Skeletal muscle tissue (tissue), 3 donors: ENCODE measurements at regions not wholly inside any gene's neighbourhood (a gene's known extent, or its start where the extent isn't known, plus 50 kb on each side); places are given as distances from the start of the nearest gene placed in this dataset.

Experiments
- H3K27ac ChIP-seq: one replicate; pipeline ENCODE4 v1.7.0; 2013; ENCODE audit warnings: mild to moderate bottlenecking, low read depth, low read length, inconsistent platforms
- H3K27me3 ChIP-seq, 3 donors: one replicate each; pipeline ENCODE4 v1.7.0; 2013; ENCODE audit warnings: low read length in 3 of 3; ENCODE audit not compliant: control insufficient read depth in 3 of 3, insufficient read depth in 3 of 3
- H3K36me3 ChIP-seq, 3 donors: one replicate each; pipeline ENCODE4 v1.7.0; 2013; ENCODE audit warnings: low read length in 3 of 3; ENCODE audit not compliant: control insufficient read depth in 3 of 3, insufficient read depth in 3 of 3
- H3K4me1 ChIP-seq, 3 donors: one replicate each; pipeline ENCODE4 v1.7.0; 2013; ENCODE audit warnings: low read length in 3 of 3, mild to moderate bottlenecking in 3 of 3; ENCODE audit not compliant: control insufficient read depth in 3 of 3, insufficient read depth in 3 of 3
- H3K4me3 ChIP-seq, 3 donors: one replicate each; pipeline ENCODE4 v1.7.0; 2013; ENCODE audit warnings: low read length in 3 of 3
- H3K9ac ChIP-seq, 3 donors: one replicate each; pipeline ENCODE4 v1.7.0; 2013; ENCODE audit warnings: low read length in 3 of 3, mild to moderate bottlenecking in 3 of 3, moderate library complexity in 2 of 3, low read depth in 1 of 3
- H3K9me3 ChIP-seq, 3 donors: one replicate each; pipeline ENCODE4 v1.7.0; 2013; ENCODE audit warnings: low read length in 3 of 3; ENCODE audit not compliant: control insufficient read depth in 3 of 3
- donor health status: Osteomylitis.

DNA sequence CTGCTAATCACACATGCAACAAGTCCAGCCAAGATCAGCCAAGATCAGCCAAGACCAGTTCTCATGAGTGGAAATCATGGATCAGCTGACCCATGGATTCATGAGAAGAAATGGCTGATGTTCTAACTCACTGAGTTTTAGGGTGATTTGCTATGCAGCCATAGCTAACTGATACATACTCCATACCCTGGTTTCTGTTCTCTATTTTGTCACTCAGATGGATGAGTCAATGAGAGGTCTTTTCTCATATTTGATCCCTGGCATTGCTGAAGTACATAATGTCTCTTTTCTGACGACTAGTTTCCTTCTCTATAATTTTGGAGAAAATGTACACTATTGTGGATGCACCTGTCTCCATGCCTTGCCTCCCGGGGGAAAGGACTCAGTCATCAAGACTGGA is 118.4 kb upstream of the LY86 start:
- Histone ChIP-seq H3K4me3 (no peak overlapping the region), H3K9me3 (peaks cover 0 to 12% (median 2%) of the 10 kb centered on the region in 3 donors), H3K27me3 (peaks cover 0 to 2% (median 0%) of the 10 kb centered on the region in 3 donors), H3K9ac (no peak overlapping the region), H3K27ac (no peak overlapping the region), H3K36me3 (no peaks in the 10 kb centered on the region), H3K4me1 (no peaks in the 10 kb centered on the region)

DNA sequence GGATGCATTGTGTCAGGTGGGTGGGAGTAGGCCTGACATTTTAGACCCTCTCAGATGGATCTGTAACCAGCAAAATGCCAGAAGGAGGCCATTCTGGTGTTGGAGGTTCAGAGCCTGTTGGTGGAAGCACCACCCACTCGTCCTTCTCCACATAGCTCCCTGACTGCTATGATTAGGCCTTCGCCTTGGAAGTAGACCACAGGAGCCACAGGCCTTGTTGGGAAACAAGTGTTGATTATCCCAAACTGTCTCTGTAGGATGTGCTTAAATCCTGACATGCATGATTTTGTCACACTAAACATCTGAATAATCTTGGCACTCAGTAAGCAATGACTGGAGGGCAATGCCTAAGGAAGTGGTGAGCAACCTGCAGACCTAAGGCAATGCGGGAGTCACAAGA is 117.2 kb upstream of the LY86 start:
- peaks cover 0 to 2% (median 0%) of the 10 kb centered on the region in 3 donors for H3K27me3 ChIP-seq
- no peaks in the 10 kb centered on the region for H3K36me3 ChIP-seq

DNA sequence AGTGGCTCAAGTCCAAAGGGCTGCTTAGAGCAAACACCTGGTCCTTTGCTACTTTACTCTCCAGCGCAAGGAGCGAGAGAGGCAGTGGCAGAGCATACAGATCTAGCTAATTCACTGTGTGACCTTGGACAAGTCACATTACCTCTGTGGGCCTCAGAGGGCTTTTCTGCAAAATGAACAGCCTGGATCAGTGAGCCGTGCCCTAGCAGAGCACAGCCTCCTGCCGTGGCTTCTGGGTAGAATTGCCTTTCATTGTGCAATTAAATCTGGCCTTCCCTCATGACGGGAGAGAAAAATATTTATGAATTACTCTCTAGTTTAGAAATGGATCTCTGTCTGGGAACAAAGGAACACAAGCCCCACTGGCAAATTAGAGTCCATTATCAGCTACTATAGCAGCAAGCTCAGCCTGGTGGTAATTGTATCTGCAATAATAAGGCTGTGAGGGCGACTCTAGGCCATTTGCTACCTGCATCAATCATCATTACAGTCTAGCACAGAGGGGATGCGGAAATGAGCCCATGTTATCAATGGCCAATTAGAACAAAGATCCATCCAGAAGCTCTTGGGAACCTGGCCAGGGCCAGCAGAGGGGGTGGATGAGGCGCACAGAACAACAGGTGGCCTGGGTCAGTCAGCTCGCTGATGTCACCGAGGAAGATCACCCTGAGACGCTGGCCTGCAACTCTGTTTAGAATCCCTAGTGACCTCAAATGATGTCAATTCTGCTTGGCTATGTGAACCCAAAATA is 114.2 kb upstream of the LY86 start:
- no peak overlapping the region for H3K27ac ChIP-seq
- H3K4me1 ChIP-seq: no peaks in the 10 kb centered on the region
- no peaks in the 10 kb centered on the region for H3K36me3 ChIP-seq
- H3K9ac ChIP-seq: no peak overlapping the region
- H3K27me3 ChIP-seq: peaks cover 0 to 4% (median 2%) of the 10 kb centered on the region in 3 donors
- no peak overlapping the region for H3K4me3 ChIP-seq
- H3K9me3 ChIP-seq: peaks cover 0 to 9% (median 2%) of the 10 kb centered on the region in 3 donors

More for the DNA sequence above, 117.2 kb upstream of the LY86 start:
- no peaks in the 10 kb centered on the region for H3K4me1 ChIP-seq
- peaks cover 0 to 12% (median 2%) of the 10 kb centered on the region in 3 donors for H3K9me3 ChIP-seq
- no peak overlapping the region for H3K4me3 ChIP-seq
- H3K27ac ChIP-seq: no peak overlapping the region
- H3K9ac ChIP-seq: no peak overlapping the region

DNA sequence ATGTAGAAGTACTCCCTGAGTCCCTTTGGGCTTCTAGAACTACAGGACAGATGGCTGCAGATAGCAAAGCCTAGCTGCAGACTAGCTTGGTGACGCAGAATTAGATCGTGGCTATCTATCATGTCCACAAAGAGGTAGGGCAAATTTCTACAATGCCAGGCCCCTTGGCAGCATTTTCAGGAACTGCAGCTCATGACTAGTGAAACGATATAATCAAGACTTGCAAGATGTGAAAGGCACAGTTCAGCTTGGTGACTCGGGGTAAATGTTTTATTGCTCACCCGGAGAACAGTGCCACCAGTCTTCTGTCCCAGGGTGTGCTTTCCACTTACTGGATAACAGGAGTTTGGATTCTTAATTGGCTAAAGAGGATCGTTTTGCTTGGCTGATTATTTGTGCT is 108.7 kb upstream of the LY86 start:
- Histone ChIP-seq H3K9ac (no peak overlapping the region), H3K27me3 (peaks cover 0 to 4% (median 0%) of the 10 kb centered on the region in 3 donors), H3K4me3 (no peak overlapping the region)

DNA sequence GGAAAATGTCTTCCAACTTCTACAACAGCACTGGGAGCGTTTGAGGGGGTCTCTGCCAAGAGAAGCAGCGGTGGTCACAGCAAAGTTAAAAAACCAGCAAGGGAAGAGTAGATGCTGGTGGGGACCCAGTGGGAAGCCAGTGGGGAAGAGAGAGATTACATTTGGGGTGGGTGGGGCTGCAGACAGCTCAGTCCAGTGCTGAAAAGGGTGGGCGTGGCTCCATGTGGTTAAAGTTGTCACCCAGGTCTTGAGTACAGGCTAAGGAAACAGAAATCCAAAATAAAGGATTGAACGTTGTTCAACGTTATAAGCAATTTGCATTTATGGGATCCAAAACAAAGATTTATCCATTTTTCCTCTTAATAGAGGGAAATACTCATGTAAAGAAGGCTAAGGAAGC is 106.3 kb upstream of the LY86 start:
- Histone ChIP-seq H3K9me3 (peaks cover 0 to 5% (median 0%) of the 10 kb centered on the region in 3 donors), H3K27ac (no peak overlapping the region), H3K27me3 (peaks cover 0 to 4% (median 0%) of the 10 kb centered on the region in 3 donors), H3K4me1 (no peaks in the 10 kb centered on the region), H3K36me3 (no peaks in the 10 kb centered on the region), H3K9ac (no peak overlapping the region), H3K4me3 (no peak overlapping the region)

More for the DNA sequence above, 108.7 kb upstream of the LY86 start:
- Histone ChIP-seq H3K27ac (no peak overlapping the region), H3K9me3 (peaks cover 0 to 5% (median 0%) of the 10 kb centered on the region in 3 donors), H3K36me3 (no peaks in the 10 kb centered on the region), H3K4me1 (no peaks in the 10 kb centered on the region)

DNA sequence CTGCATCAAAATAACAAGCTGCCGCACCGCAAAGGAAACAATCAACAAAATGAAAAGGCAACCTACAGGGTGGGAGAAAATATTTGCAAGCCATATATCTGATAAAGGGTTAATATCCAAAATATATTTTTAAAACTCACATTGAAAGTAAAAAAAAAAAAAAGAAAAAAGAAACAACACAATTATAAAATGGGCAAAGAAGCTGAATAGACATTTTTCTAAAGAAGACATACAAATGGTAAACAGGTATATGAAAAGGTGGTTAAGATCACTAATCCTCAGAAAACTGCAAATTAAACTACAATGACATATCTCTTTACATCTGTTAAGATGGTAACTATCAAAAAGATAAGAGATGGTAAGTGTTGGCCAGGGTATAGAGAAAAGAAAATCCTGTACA is 105.4 kb upstream of the LY86 start:
- Histone ChIP-seq H3K9me3 (peaks cover 0 to 5% (median 0%) of the 10 kb centered on the region in 3 donors), H3K27ac (no peak overlapping the region), H3K36me3 (no peaks in the 10 kb centered on the region), H3K9ac (no peak overlapping the region), H3K4me3 (no peak overlapping the region), H3K27me3 (peaks cover 0 to 4% (median 0%) of the 10 kb centered on the region in 3 donors), H3K4me1 (no peaks in the 10 kb centered on the region)

DNA sequence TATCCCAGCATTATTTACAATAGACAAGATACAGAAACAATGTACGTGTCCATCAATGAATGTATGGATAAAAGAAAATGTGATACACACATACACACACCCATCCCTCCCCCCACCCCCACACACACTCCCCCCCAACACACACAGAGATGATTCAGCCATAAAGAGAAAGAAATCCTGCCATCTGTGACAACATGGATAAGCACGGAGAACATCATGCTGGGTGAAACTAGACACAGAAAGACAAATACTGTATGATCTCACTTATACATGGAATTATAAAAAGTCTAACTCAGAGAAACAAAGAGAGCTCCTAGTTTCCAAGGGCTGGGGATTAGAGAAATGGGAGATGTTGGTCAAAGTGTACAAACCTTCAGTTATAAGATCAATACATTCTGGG is 104.8 kb upstream of the LY86 start:
- Histone ChIP-seq H3K4me3 (no peak overlapping the region), H3K27ac (no peak overlapping the region), H3K9me3 (peaks cover 0 to 5% (median 0%) of the 10 kb centered on the region in 3 donors), H3K27me3 (no peaks in the 10 kb centered on the region), H3K36me3 (no peaks in the 10 kb centered on the region), H3K9ac (no peak overlapping the region), H3K4me1 (no peaks in the 10 kb centered on the region)

DNA sequence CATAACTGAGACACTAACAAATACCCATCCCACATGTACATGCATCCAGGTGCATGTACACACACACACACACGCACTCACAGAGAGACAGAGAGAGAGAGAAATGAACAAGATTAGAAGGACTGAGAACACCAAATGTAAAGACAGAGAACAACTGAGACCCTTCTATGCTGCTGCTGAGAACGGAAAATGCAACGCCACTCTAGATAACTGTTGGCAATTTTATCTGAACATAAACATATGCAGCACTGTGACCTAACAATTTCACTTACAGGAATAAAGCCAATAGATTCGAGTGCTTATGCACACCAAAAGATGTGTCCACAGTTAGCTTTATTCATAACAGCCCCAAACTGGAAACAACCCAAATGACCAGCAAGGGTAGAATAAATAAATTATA is 103.8 kb upstream of the LY86 start:
- Histone ChIP-seq H3K27ac (no peak overlapping the region), H3K36me3 (no peaks in the 10 kb centered on the region), H3K27me3 (no peaks in the 10 kb centered on the region), H3K4me3 (no peak overlapping the region), H3K4me1 (no peaks in the 10 kb centered on the region), H3K9ac (no peak overlapping the region), H3K9me3 (peaks cover 0 to 5% (median 0%) of the 10 kb centered on the region in 3 donors)

DNA sequence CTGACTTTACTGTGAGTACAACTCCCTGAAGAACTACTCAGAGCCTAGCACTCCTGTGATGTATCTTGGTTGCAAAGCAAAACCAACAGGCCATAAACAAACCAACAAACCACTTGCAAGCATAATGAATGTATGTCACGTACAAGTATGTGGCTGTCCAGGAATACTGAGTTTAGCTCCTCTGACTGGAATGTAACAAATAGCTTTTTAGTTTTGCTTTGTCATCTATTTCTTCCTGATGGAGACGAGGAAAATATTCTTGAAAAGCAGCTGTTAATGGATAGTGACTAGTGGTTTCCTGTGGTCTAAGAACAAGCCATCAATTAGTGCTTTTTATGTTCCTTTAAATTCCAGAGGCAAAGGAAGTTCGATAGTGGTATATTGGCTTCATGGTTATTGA is 101.9 kb upstream of the LY86 start:
- no peaks in the 10 kb centered on the region for H3K27me3 ChIP-seq
- H3K36me3 ChIP-seq: no peaks in the 10 kb centered on the region
- H3K4me3 ChIP-seq: no peak overlapping the region
- H3K27ac ChIP-seq: no peak overlapping the region
- H3K9me3 ChIP-seq: peaks cover 0 to 5% (median 0%) of the 10 kb centered on the region in 3 donors
- no peak overlapping the region for H3K9ac ChIP-seq
- no peaks in the 10 kb centered on the region for H3K4me1 ChIP-seq

DNA sequence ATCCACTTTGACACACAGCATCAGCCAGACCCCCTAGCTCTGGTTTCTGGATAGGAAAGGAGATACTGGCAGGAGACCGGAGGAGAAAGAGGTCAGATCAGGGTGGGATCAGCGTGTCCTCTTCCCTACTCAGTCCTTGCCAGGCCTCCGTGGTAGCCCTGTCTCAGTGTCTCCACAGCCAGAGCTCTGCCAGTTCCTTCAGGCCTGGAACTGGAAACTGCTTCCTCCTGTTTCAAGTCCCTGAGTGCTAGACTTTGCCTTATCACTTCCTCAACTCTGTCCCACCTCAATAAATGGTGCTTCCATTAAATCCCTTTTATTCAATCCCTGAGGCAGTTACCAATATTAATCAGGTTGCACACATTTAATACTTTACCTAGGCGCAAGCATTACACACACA is 96.8 kb upstream of the LY86 start:
- Histone ChIP-seq H3K9ac (no peak overlapping the region), H3K36me3 (no peaks in the 10 kb centered on the region), H3K27me3 (no peaks in the 10 kb centered on the region), H3K9me3 (no peaks in the 10 kb centered on the region), H3K27ac (no peak overlapping the region), H3K4me3 (no peak overlapping the region), H3K4me1 (no peaks in the 10 kb centered on the region)
